Peyer's patch (tissue), 4 donors: ENCODE measurements at regions not wholly inside any gene's neighbourhood (a gene's known extent, or its start where the extent isn't known, plus 50 kb on each side); places are given as distances from the start of the nearest gene placed in this dataset.

Experiments
- DNase-seq, 3 donors: peaks; one replicate each; pipeline ENCODE4 v3.0.0-alpha.2; 2017 to 2019
- H3K27ac ChIP-seq, 4 donors: fragments of 200-600 bp; sonication (generic); one replicate each; pipeline ENCODE4 v1.5.1; 2016 to 2019
- H3K27me3 ChIP-seq, 2 donors: fragments of 200-600 bp; sonication (generic); one replicate each; pipeline ENCODE4 v1.5.1; 2019
- H3K36me3 ChIP-seq, 3 donors: fragments of 200-600 bp; sonication (generic); one replicate each; pipeline ENCODE4 v1.5.1; 2016 to 2019
- H3K4me1 ChIP-seq, 4 donors: fragments of 200-600 bp; sonication (generic); one replicate each; pipeline ENCODE4 v1.5.1; 2016 to 2019
- H3K4me3 ChIP-seq, 4 donors: fragments of 200-600 bp; sonication (generic); 1 replicate in 3 of 4; 2 replicates in 1 of 4; pipeline ENCODE4 v1.5.1; 2016 to 2019; ENCODE audit warnings: mild to moderate bottlenecking in 1 of 4
- H3K9me3 ChIP-seq, 4 donors: fragments of 200-600 bp; sonication (generic); one replicate each; pipeline ENCODE4 v1.5.1; 2016 to 2019; ENCODE audit warnings: mild to moderate bottlenecking in 1 of 4
- POLR2A ChIP-seq, 2 donors: fragments of 450-650 bp; IDR thresholded peaks; one replicate each; pipeline ENCODE4 v1.5.1; 2017; ENCODE audit warnings: antibody characterized with exemption in 2 of 2, mild to moderate bottlenecking in 2 of 2, moderate library complexity in 2 of 2
- TF ChIP-seq, protein P1 (sequence below), 6 experiments: fragments of 450-650 bp in 4 of 6; fragments of 200-600 bp in 2 of 6; sonication (generic) in 1 of 6; IDR thresholded peaks; one replicate each; pipeline ENCODE4 v1.5.1; 2017 to 2019; ENCODE audit warnings: antibody characterized with exemption in 6 of 6, mild to moderate bottlenecking in 3 of 6, moderate library complexity in 1 of 6

DNA sequence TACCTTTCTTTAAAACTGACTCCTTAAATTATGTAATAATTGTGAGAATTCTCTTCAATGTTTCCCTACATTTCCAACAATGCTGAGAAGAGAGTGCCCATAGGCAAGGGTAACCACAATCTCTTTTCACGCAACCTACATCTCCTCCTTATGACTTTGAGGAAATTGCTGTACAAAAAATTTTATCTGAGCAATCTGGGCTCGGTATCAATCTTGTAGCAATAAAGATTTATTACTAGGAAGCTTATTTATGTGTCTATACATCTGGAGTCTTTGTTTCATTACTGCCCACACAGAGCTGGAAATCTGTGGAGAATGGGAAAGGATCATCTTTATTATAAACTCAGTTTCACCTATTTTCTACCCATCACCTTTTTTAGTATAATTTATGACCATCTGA lies 913.8 kb upstream of the SORCS1 start:
- H3K4me3 ChIP-seq: no peak overlapping the region
- H3K27me3 ChIP-seq: no peaks in the 10 kb centered on the region
- no peaks in the 10 kb centered on the region for H3K4me1 ChIP-seq
- no peak for DNase-seq
- no peaks in the 10 kb centered on the region for H3K9me3 ChIP-seq
- TF ChIP-seq POLR2A (IDR thresholded peaks at IDR 0.05): no peak
- TF ChIP-seq, protein P1, sequence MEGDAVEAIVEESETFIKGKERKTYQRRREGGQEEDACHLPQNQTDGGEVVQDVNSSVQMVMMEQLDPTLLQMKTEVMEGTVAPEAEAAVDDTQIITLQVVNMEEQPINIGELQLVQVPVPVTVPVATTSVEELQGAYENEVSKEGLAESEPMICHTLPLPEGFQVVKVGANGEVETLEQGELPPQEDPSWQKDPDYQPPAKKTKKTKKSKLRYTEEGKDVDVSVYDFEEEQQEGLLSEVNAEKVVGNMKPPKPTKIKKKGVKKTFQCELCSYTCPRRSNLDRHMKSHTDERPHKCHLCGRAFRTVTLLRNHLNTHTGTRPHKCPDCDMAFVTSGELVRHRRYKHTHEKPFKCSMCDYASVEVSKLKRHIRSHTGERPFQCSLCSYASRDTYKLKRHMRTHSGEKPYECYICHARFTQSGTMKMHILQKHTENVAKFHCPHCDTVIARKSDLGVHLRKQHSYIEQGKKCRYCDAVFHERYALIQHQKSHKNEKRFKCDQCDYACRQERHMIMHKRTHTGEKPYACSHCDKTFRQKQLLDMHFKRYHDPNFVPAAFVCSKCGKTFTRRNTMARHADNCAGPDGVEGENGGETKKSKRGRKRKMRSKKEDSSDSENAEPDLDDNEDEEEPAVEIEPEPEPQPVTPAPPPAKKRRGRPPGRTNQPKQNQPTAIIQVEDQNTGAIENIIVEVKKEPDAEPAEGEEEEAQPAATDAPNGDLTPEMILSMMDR (IDR thresholded peaks at IDR 0.05): no peak
- no peaks in the 10 kb centered on the region for H3K36me3 ChIP-seq
- H3K27ac ChIP-seq: no peak overlapping the region

DNA sequence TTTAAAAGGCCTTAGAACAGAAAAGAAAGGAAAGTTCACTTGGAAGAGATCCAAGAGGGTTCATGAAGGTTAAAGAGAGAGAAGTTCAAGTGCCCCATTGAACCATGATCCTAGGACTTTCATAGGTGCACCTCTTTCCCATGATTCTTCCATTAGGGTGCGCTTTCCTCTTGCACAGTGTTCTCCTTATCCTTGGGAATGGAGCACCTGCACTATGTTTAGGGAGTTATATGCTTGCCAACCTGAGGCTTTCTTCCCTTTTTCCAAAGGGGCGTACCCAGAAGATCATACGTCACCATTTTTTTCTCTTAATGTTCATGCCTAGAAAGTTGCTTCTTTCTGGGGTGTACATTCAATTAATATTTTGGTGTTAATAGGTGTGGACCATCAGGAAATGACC lies 908.0 kb upstream of the SORCS1 start:
- H3K9me3 ChIP-seq: no peaks in the 10 kb centered on the region
- H3K4me1 ChIP-seq: no peaks in the 10 kb centered on the region
- no peaks in the 10 kb centered on the region for H3K27me3 ChIP-seq
- TF ChIP-seq POLR2A (IDR thresholded peaks at IDR 0.05): no peak
- TF ChIP-seq, protein P1 (IDR thresholded peaks at IDR 0.05): no peak
- no peaks in the 10 kb centered on the region for H3K36me3 ChIP-seq
- no peak overlapping the region for H3K27ac ChIP-seq
- H3K4me3 ChIP-seq: no peak overlapping the region
- DNase-seq: no peak

- Histone ChIP-seq H3K4me1 (no peaks in the 10 kb centered on the region), H3K9me3 (no peaks in the 10 kb centered on the region), H3K27me3 (no peaks in the 10 kb centered on the region), H3K4me3 (no peak overlapping the region), H3K27ac (no peak overlapping the region), H3K36me3 (no peaks in the 10 kb centered on the region)
- TF ChIP-seq, protein P1 (IDR thresholded peaks at IDR 0.05): no peak
- TF ChIP-seq POLR2A (IDR thresholded peaks at IDR 0.05): no peak
- no peak for DNase-seq
Measured at GRCh38 chr10:108070789-108071188, 906.3 kb upstream of the SORCS1 start.

DNA sequence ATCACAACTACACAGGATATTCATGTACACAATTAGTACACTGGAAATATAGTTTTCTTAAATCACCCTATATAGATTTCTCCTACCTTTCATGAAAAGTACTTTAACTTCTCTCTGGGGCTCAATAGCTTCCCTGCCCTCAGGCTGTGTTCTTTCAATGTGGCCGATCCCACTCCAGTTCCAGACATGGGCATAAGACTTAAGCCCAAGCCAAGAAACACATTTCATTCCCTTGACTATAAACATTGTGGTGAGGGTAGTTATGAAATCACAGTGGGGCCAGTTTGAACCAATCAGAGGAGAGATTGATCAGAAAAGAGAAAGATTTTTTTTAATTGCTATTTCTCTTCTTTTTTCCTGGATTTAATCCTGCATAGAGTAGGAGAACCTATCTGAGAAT lies 904.6 kb upstream of the SORCS1 start:
- Histone ChIP-seq H3K4me3 (no peak overlapping the region), H3K4me1 (no peaks in the 10 kb centered on the region), H3K36me3 (no peaks in the 10 kb centered on the region), H3K27me3 (no peaks in the 10 kb centered on the region), H3K9me3 (no peaks in the 10 kb centered on the region), H3K27ac (no peak overlapping the region)
- no peak for DNase-seq
- no peak for TF ChIP-seq POLR2A (IDR thresholded peaks at IDR 0.05)
- TF ChIP-seq, protein P1 (IDR thresholded peaks at IDR 0.05): no peak

DNA sequence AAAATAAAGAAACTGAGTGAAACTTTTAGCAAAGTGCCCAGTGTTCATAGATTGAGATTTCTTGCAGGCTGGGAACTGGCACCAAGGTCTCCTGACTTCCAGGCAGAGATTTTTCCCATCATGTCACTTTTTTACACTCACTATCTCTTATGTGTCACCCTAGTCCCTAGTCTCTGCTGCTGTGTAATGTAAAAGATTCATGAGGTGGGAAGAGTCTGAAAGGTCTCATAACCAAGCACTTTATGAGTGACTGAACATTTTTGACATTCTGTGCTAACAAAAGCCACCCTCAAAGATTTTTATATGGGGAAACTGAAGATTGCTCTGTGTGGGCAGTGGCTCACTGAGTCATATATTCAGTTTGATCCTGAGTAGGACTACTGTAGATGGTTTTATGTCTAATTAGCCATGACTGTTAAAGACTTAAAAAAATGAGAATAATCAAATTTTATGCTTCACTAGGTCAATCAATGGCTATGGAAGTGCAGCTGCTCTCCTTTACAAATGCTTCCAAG lies 900.3 kb upstream of the SORCS1 start:
- TF ChIP-seq POLR2A (IDR thresholded peaks at IDR 0.05): no peak
- TF ChIP-seq, protein P1 (IDR thresholded peaks at IDR 0.05): no peak
- Histone ChIP-seq H3K4me3 (no peak overlapping the region), H3K4me1 (no peaks in the 10 kb centered on the region), H3K9me3 (no peaks in the 10 kb centered on the region), H3K27me3 (no peaks in the 10 kb centered on the region), H3K36me3 (no peaks in the 10 kb centered on the region), H3K27ac (no peak overlapping the region)
- DNase-seq: no peak

GRCh38 chr10:108060246-108060645 lies 895.7 kb upstream of the SORCS1 start:
- no peak for DNase-seq
- Histone ChIP-seq H3K4me1 (no peaks in the 10 kb centered on the region), H3K9me3 (no peaks in the 10 kb centered on the region), H3K27ac (no peak overlapping the region), H3K4me3 (no peak overlapping the region), H3K27me3 (no peaks in the 10 kb centered on the region), H3K36me3 (no peaks in the 10 kb centered on the region)
- no peak for TF ChIP-seq POLR2A (IDR thresholded peaks at IDR 0.05)
- TF ChIP-seq, protein P1 (IDR thresholded peaks at IDR 0.05): no peak
